ENCODE measurements at regions not wholly inside any gene's neighbourhood (a gene's known extent, or its start where the extent isn't known, plus 50 kb on each side); places are given as distances from the start of the nearest gene placed in this dataset.
"Not testable (repeated sequence)": the region's sequence is repeated elsewhere in the genome, so short reads cannot be mapped to it uniquely, and the experiment has no call there.

DNA sequence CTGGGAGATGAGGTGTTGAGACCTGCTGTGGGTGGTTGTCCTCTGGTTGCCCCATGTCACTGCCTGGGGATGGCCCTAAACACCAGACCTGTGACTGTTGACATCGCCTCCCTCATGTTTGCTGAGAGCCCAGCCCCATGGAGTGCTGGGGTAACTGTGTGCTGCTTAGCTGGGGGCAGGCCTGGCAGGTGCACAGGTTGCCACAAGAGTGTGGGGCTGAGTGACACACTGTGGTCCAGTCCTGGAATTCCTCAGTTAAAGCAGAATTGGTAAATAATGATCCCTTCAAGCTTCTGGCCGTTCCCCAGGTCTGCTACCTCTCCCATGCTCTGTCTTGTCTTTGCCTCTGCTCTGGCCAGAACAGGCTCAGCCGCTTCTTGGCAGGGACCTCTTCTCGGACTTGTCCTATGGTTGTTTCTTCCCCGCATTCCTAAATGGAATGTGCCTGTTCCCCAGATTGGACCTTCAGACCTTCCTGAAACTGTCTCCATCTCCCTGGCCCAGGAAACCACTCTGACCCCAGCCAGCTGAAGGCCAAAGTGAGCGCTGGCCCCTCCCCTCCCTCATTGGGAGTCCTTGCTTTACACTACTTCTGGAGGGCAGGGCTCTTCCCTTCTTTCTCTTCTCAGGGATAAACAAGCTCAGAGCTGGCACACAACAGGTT, 61.2 kb upstream of the PITX1 start:
- no peaks in the 10 kb centered on the region for H3K4me1 ChIP-seq
- WGBS (ENCODE audit: insufficient coverage, low coverage, low lambda C conversion rate, missing lambda C conversion rate), result 100% methylated on average over 1 of the region's 6 CpGs
- H3K27ac ChIP-seq, result no peak overlapping the region
- H3K4me3 ChIP-seq, result no peak overlapping the region
- ATAC-seq (no peak), DNase-seq (no peak)
- no peaks in the 10 kb centered on the region for H3K27me3 ChIP-seq
- no peaks in the 10 kb centered on the region for H3K9me3 ChIP-seq
- intact Hi-C loops (cut with DNase I), result no loop called here
- H3K36me3 ChIP-seq, result no peaks in the 10 kb centered on the region
- no peak for TF ChIP-seq POLR2A (IDR thresholded peaks at IDR 0.05)
- TF ChIP-seq, protein P1, sequence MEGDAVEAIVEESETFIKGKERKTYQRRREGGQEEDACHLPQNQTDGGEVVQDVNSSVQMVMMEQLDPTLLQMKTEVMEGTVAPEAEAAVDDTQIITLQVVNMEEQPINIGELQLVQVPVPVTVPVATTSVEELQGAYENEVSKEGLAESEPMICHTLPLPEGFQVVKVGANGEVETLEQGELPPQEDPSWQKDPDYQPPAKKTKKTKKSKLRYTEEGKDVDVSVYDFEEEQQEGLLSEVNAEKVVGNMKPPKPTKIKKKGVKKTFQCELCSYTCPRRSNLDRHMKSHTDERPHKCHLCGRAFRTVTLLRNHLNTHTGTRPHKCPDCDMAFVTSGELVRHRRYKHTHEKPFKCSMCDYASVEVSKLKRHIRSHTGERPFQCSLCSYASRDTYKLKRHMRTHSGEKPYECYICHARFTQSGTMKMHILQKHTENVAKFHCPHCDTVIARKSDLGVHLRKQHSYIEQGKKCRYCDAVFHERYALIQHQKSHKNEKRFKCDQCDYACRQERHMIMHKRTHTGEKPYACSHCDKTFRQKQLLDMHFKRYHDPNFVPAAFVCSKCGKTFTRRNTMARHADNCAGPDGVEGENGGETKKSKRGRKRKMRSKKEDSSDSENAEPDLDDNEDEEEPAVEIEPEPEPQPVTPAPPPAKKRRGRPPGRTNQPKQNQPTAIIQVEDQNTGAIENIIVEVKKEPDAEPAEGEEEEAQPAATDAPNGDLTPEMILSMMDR (IDR thresholded peaks at IDR 0.05), result no peak

DNA sequence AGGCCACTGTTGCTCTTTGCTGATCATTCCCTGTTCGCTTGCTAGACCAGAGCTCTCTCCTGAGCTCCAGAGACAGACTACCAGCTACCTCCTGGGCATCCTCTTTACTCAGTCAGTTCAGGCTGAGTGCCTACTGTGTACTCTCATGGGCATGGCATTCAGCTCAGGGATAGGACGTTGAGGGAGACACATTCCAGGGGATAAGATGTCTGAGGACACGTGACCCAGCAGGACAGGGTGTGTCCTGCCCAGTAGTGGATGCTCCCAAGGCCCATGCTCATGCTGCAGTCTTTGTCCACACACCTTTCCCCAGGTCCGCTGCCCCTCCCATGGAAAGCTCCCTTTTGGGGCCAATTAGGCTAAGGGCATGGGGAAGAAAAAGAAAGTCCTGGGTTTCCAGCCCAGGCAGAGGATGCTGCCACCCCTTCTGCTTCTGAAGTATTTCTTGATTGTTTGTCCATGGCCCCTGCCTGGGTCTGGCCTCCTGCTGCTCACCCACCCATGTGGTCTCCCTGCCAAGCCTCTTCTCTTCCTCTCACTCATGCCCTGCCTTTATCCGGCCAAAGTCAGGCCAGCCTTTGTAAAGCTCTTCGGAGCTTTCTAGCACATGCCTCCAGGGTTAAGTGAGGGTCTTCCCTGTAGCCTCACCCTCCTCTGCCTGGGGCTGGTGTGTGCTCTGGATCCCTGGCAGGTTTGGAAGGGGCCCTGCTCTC, 60.5 kb upstream of the PITX1 start:
- TF ChIP-seq, protein P1 (IDR thresholded peaks at IDR 0.05), result no peak
- no peak for TF ChIP-seq POLR2A (IDR thresholded peaks at IDR 0.05)
- H3K4me1 ChIP-seq, result no peaks in the 10 kb centered on the region
- DNase-seq, result no peak
- H3K4me3 ChIP-seq, result no peak overlapping the region
- intact Hi-C loops (cut with DNase I), result no loop called here
- H3K27ac ChIP-seq, result no peak overlapping the region
- no peaks in the 10 kb centered on the region for H3K27me3 ChIP-seq
- H3K9me3 ChIP-seq, result no peaks in the 10 kb centered on the region
- no peak for ATAC-seq
- H3K36me3 ChIP-seq, result no peaks in the 10 kb centered on the region
- 90% methylated on average over 4 of the region's 6 CpGs for WGBS (ENCODE audit: insufficient coverage, low coverage, low lambda C conversion rate, missing lambda C conversion rate)

DNA sequence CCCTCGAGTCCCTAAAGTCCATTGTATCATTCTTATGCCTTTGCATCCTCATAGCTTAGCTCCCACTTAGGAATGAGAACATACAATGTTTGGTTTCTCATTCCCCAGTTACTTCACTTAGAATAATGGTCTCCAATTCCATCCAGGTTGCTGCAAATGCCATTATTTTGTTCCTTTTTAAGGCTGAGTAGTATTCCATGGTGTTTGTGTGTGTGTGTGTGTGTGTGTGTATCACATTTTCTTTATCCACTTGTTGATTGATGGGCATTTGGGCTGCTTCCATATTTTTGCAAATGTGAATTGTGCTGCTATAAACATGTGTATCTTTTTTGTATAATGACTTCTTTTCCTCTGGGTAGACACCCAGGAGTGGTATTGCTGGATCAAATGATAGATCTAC, 59.5 kb upstream of the PITX1 start:
- DNase-seq; H3K27me3 ChIP-seq; H3K9me3 ChIP-seq; ATAC-seq; H3K4me1 ChIP-seq; H3K36me3 ChIP-seq; H3K27ac ChIP-seq; H3K4me3 ChIP-seq; intact Hi-C loops (cut with DNase I): not testable (repeated sequence)
- WGBS (ENCODE audit: insufficient coverage, low coverage, low lambda C conversion rate, missing lambda C conversion rate), result no CpG with 5 or more reads among the region's 1 CpG

DNA sequence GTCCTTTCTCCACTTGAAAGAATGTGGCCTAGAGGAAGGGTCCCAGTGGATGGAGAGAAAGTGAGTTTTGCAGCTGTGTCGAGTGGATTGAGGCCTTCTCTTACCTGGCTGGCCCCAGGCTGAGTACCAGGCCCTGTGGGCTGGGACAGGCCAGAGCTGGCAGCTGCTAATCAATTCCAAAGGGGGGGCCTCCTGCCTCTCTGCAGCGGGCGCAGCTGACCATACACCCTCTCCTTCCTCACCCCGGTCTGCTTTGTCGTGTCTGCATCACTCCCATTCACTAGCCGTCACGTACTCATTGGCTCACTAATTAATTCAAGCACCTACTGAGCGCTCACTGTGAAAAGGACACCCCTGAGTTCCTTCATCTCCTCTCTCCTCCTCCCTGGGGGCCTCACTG, 58.4 kb upstream of the PITX1 start:
- no peaks in the 10 kb centered on the region for H3K4me1 ChIP-seq
- DNase-seq, result no peak
- TF ChIP-seq, protein P1 (IDR thresholded peaks at IDR 0.05), result no peak
- TF ChIP-seq POLR2A (IDR thresholded peaks at IDR 0.05), result no peak
- intact Hi-C loops (cut with DNase I), result no loop called here
- no peaks in the 10 kb centered on the region for H3K36me3 ChIP-seq
- no peak overlapping the region for H3K4me3 ChIP-seq
- no peak for ATAC-seq
- 69% methylated on average over 7 of the region's 8 CpGs for WGBS (ENCODE audit: insufficient coverage, low coverage, low lambda C conversion rate, missing lambda C conversion rate)
- H3K9me3 ChIP-seq, result no peaks in the 10 kb centered on the region
- H3K27ac ChIP-seq, result no peak overlapping the region
- H3K27me3 ChIP-seq, result no peaks in the 10 kb centered on the region

DNA sequence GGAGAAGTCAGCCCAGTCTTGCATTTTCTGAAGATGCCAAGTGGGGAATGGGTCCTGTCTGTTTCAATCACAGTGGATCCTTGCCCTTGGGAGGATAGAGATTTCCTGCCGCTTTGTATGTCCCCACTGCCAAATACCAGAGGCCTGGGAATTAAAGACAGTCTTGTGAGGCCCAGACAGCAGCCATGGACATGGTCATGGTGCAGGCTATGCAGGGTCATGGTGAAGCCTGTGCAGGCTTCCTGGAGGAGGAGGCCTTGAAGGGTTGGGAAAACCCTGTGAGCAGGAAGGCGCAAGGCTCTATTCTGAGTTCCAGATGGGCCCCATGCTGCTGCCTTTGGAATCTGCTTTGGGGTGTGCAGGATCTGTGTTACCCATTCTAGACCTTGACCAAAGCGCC, 57.3 kb upstream of the PITX1 start:
- intact Hi-C loops (cut with DNase I), result no loop called here
- 100% methylated on average over 2 of the region's 3 CpGs for WGBS (ENCODE audit: insufficient coverage, low coverage, low lambda C conversion rate, missing lambda C conversion rate)

More for the DNA sequence above, 57.3 kb upstream of the PITX1 start:
- H3K27ac ChIP-seq, result no peak overlapping the region
- no peaks in the 10 kb centered on the region for H3K4me1 ChIP-seq
- TF ChIP-seq POLR2A (IDR thresholded peaks at IDR 0.05), result no peak
- TF ChIP-seq, protein P1 (IDR thresholded peaks at IDR 0.05), result no peak
- H3K9me3 ChIP-seq, result no peaks in the 10 kb centered on the region
- H3K4me3 ChIP-seq, result no peak overlapping the region
- H3K27me3 ChIP-seq, result no peaks in the 10 kb centered on the region
- no peak for DNase-seq
- ATAC-seq, result no peak
- no peaks in the 10 kb centered on the region for H3K36me3 ChIP-seq

All from right lobe of liver (tissue), 6 donors.